OCI-LY7 (cell line): ENCODE measurements at regions not wholly inside any gene's neighbourhood (a gene's known extent, or its start where the extent isn't known, plus 50 kb on each side); places are given as distances from the start of the nearest gene placed in this dataset.

Experiments
- BruUV-seq: library from RNA; stranded (reverse); fragments of 400-500 nt; replicated peaks from 2 replicates; lab custom pipeline; 2021; lab: Mats Ljungman, UMichigan
- CTCF ChIA-PET: fragments of 300-600 bp; sonication (Branson Sonifier 250); formaldehyde crosslinking; loops from one replicate; lab custom pipeline; 2022; ENCODE audit warnings: antibody characterized with exemption; ENCODE audit not compliant: unreplicated experiment; lab: Charles Lee
- POLR2A ChIA-PET: fragments of 300-600 bp; sonication (Branson Sonifier 250); formaldehyde crosslinking; loops from one replicate; lab custom pipeline; 2022; ENCODE audit warnings: antibody characterized with exemption; lab: Charles Lee
- DNase-seq: peaks from one replicate; pipeline ENCODE4 v3.0.0-alpha.2; 2015; ENCODE audit warnings: low spot score
- H2AFZ ChIP-seq: fragments of 200-600 bp; sonication (generic), shearing (Covaris generic); 2 replicates; pipeline ENCODE4 v1.6.1; 2014; ENCODE audit warnings: mild to moderate bottlenecking, antibody characterized with exemption, low read length, moderate library complexity
- H3K27ac ChIP-seq: fragments of 200-600 bp; sonication (generic); 2 replicates; pipeline ENCODE4 v1.5.1; 2014; ENCODE audit warnings: mixed run types, low read depth, mild to moderate bottlenecking, moderate library complexity, low read length, inconsistent platforms; ENCODE audit not compliant: poor library complexity, severe bottlenecking
- H3K36me3 ChIP-seq: fragments of 200-600 bp; sonication (generic); 2 replicates; pipeline ENCODE4 v1.6.1; 2014; ENCODE audit warnings: mild to moderate bottlenecking, antibody characterized with exemption, low read length, moderate library complexity, mixed read lengths; ENCODE audit not compliant: insufficient read depth
- H3K4me1 ChIP-seq: fragments of 200-600 bp; sonication (generic); 2 replicates; pipeline ENCODE4 v1.5.1; 2014; ENCODE audit warnings: mild to moderate bottlenecking, low read length; ENCODE audit not compliant: insufficient read depth, poor library complexity, severe bottlenecking
- H3K4me2 ChIP-seq: fragments of 200-600 bp; sonication (generic); 2 replicates; pipeline ENCODE4 v1.6.1; 2014; ENCODE audit warnings: mild to moderate bottlenecking, low read length
- H3K4me3 ChIP-seq: fragments of 200-600 bp; sonication (generic); 2 replicates; pipeline ENCODE4 v1.5.1; 2014; ENCODE audit warnings: mild to moderate bottlenecking, low read depth, low read length; ENCODE audit not compliant: poor library complexity, severe bottlenecking
- H3K79me2 ChIP-seq: fragments of 200-600 bp; sonication (generic); 2 replicates; pipeline ENCODE4 v1.6.1; 2016; ENCODE audit warnings: low read depth, mild to moderate bottlenecking, low read length, moderate library complexity, mixed read lengths; ENCODE audit not compliant: insufficient read depth
- H3K9me2 ChIP-seq: fragments of 200-600 bp; sonication (generic); 2 replicates; pipeline ENCODE4 v1.6.1; 2016; ENCODE audit warnings: mild to moderate bottlenecking, low read length, mixed read lengths; ENCODE audit not compliant: insufficient read depth
- H3K9me3 ChIP-seq: fragments of 200-600 bp; sonication (generic); 2 replicates; pipeline ENCODE4 v1.6.1; 2014; ENCODE audit warnings: mild to moderate bottlenecking, mixed run types, low read length, mixed read lengths
- H4K20me1 ChIP-seq: fragments of 200-600 bp; sonication (generic); 2 replicates; pipeline ENCODE4 v1.6.1; 2014; ENCODE audit warnings: mild to moderate bottlenecking, antibody characterized with exemption, low read length, moderate library complexity, mixed read lengths; ENCODE audit not compliant: insufficient read depth
- CTCF ChIP-seq: fragments of 200-600 bp; sonication (generic); conservative IDR thresholded peaks from 2 replicates; pipeline ENCODE4 v1.5.1; 2014; ENCODE audit warnings: mild to moderate bottlenecking, antibody characterized with exemption, low read length, moderate library complexity, mixed read lengths
- EZH2phosphoT487 ChIP-seq: fragments of 200-600 bp; sonication (generic); IDR thresholded peaks from 2 replicates; pipeline ENCODE4 v1.6.1; 2018; ENCODE audit warnings: low read depth, borderline replicate concordance, mild to moderate bottlenecking, mixed run types, antibody characterized with exemption, low read length, moderate library complexity, mixed read lengths
- intact Hi-C: fragments of 100-400 bp; cut with micrococcal nuclease; formaldehyde crosslinking; loops from one replicate; pipeline ENCODE4 v1.10.0; 2022; ENCODE audit not compliant: unreplicated experiment

- ChIA-PET CTCF (no interaction called here), POLR2A (no interaction called here)
- Histone ChIP-seq H3K36me3 (no peaks in the 10 kb centered on the region), H3K9me2 (no peaks in the 10 kb centered on the region), H3K27ac (no peak overlapping the region), H4K20me1 (no peaks in the 10 kb centered on the region), H3K4me3 (no peak overlapping the region), H3K79me2 (no peaks in the 10 kb centered on the region), H3K9me3 (no peaks in the 10 kb centered on the region), H3K4me2 (no peak overlapping the region), H3K4me1 (no peaks in the 10 kb centered on the region), H2AFZ (no peak overlapping the region)
- no peak for DNase-seq
- no peak for TF ChIP-seq CTCF
- TF ChIP-seq EZH2phosphoT487, result no peak
- no TSS peak for BruUV-seq
- intact Hi-C loops, result no loop called here
These were observed 96.8 kb upstream of the WSCD1 start for GRCh38 chr17:5973410-5973809.

GRCh38 chr17:5975661-5976060 lies 94.5 kb upstream of the WSCD1 start:
- no peak overlapping the region for H3K4me3 ChIP-seq
- no peak for DNase-seq

GRCh38 chr17:5976251-5976650 lies 93.9 kb upstream of the WSCD1 start:
- H3K27ac ChIP-seq, result no peak overlapping the region
- ChIA-PET POLR2A (no interaction called here), CTCF (no interaction called here)
- DNase-seq, result no peak
- intact Hi-C loops, result no loop called here
- TF ChIP-seq EZH2phosphoT487 (no peak), CTCF (no peak)
- no peaks in the 10 kb centered on the region for H3K9me2 ChIP-seq
- no TSS peak for BruUV-seq
- H4K20me1 ChIP-seq, result no peaks in the 10 kb centered on the region
- no peaks in the 10 kb centered on the region for H3K36me3 ChIP-seq
- H3K4me1 ChIP-seq, result no peaks in the 10 kb centered on the region
- no peaks in the 10 kb centered on the region for H3K79me2 ChIP-seq
- no peaks in the 10 kb centered on the region for H3K9me3 ChIP-seq
- H3K4me3 ChIP-seq, result no peak overlapping the region
- H3K4me2 ChIP-seq, result no peak overlapping the region
- H2AFZ ChIP-seq, result no peak overlapping the region

More at GRCh38 chr17:5975661-5976060, 94.5 kb upstream of the WSCD1 start:
- CTCF ChIA-PET, result no interaction called here
- H3K9me2 ChIP-seq, result no peaks in the 10 kb centered on the region
- intact Hi-C loops, result no loop called here
- no peak overlapping the region for H3K4me2 ChIP-seq
- no peaks in the 10 kb centered on the region for H4K20me1 ChIP-seq
- H3K79me2 ChIP-seq, result no peaks in the 10 kb centered on the region
- TF ChIP-seq CTCF, result no peak
- no TSS peak for BruUV-seq
- no peaks in the 10 kb centered on the region for H3K36me3 ChIP-seq
- H3K4me1 ChIP-seq, result no peaks in the 10 kb centered on the region
- H3K27ac ChIP-seq, result no peak overlapping the region
- POLR2A ChIA-PET, result no interaction called here
- no peaks in the 10 kb centered on the region for H3K9me3 ChIP-seq
- H2AFZ ChIP-seq, result no peak overlapping the region
